Ecto neural progenitor cell (in vitro differentiated cells): ENCODE measurements at regions not wholly inside any gene's neighbourhood (a gene's known extent, or its start where the extent isn't known, plus 50 kb on each side); places are given as distances from the start of the nearest gene placed in this dataset.
"Not testable (repeated sequence)": the region's sequence is repeated elsewhere in the genome, so short reads cannot be mapped to it uniquely, and the experiment has no call there.

ENCODE experiments used
- DNase-seq: peaks from one replicate; pipeline ENCODE4 v3.0.0-alpha.2; 2018; ENCODE audit warnings: low spot score

- DNase-seq = no peak
Observed at GRCh38 chr20:52008874-52009273, 182.7 kb downstream of the ZFP64 start.

- DNase-seq = no peak
Observed at GRCh38 chr20:52004715-52005114, 186.9 kb downstream of the ZFP64 start.

GRCh38 chr20:52004018-52004417, 187.6 kb downstream of the ZFP64 start:
- no peak for DNase-seq

DNA sequence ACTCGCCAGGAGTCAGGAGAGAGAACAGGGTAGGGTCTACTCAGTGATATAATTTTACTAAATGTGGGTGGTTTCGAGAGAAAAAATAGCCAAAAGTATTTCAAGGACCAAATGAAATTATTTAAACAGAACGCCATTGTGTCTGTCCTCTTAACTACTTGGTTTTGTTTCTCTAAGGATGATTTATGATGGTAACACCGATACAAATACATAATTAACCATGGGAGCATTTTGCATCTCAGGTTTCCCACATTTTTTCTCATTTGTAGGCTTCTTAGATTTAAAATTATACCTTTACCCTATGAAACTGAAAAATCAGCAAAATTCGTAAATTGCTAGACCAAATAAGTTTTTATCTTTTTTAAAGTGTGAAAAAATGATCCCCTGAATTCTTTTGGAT, 188.2 kb downstream of the ZFP64 start:
- no peak for DNase-seq

DNA sequence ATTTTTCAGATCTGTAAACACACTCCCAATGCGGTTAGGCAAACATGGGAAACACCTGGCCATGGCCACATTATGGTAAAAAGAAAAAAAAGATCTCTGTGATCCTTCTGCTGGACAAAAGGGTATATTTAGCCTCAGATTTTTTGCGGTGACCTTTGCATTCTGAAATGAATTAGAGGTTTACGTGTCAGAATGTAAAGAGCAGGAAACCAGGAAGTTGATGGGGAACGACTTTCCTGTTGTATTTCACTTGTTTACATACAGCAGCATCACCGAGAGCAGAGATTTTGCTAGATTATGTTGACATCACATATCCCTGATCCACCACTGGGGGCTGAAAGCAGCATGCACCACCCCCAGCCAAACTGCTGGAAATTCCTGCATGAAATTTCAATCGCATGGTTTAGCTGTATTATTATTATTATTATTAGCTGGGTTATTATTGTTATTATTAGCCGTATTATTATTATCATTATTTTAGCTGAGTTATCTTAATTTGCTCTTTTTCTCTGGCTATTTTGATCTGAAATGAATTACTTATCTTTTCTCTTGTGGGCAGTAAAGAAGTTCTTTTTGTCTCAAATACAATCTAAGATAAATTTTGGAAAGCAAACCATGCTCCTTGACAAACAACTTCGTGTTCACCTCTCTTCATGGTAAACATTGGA, 189.4 kb downstream of the ZFP64 start:
- DNase-seq = no peak

DNA sequence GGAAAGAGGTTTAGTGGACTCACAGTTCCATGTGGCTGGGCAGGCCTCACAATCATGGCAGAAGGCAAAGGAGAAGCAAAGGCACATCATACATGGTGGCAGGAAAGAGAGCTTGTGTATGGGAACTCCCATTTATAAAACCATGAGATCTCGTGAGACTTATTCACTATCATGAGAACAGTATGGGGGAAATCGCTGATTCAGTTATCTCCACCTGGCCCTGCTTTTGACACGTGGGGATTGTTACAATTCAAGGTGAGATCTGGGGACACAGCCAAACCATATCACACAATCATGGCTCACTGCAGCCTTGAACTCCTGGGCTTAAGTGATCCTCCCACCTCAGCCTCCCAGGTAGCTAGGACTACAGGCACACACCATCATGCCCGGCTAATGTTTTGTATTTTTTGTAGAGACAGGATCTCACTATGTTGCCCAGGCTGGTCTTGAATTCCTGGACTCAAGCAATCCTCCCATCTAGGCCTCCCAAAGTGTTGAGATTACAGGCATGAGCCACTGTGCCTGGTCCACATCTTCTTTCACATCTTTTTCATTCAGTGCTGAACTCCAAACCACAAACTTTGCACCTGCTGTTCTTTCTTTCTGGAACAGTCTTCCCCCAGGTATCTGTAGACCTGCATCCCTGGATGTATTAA, 194.2 kb downstream of the ZFP64 start:
- DNase-seq = not testable (repeated sequence)

GRCh38 chr20:51995551-51995951, 193.2 kb upstream of the SALL4 start:
- no peak for DNase-seq

DNA sequence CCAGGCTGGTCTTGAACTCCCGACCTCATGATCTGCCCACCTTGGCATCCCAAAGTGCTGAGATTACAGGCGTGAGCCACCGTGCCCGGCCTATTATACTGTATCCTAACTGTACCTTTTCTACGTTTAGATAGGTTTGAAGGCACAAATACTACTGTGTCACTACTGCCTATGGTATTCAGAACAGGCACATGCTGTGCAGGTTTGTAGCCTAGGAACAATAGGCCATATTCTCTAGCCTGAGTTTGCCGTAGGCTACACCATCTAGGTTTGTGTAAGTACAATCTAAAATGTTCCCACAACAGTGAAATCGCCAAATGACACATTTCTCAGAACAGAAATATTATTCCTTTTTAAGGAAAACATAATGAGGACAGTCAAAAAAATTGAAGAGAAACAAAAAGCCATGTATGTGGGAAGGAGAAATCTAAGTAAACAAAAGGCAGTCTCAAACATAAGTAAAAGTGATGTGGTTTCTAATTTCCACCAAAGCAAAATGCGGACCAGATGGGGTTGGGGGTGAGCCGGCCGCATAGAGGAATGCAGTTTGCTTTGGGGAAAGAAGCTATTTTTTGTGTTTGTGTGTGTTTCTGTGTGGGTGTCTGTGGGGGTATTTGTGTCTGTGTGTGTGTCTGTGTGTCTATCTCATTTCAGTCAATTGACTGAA, 192.6 kb upstream of the SALL4 start:
- no peak for DNase-seq

GRCh38 chr20:51987812-51988211, 185.5 kb upstream of the SALL4 start:
- no peak for DNase-seq

- DNase-seq = no peak
Observed at GRCh38 chr20:51985013-51985415, 182.7 kb upstream of the SALL4 start.

- no peak for DNase-seq
Observed at GRCh38 chr20:51980277-51980676, 178.0 kb upstream of the SALL4 start.

DNA sequence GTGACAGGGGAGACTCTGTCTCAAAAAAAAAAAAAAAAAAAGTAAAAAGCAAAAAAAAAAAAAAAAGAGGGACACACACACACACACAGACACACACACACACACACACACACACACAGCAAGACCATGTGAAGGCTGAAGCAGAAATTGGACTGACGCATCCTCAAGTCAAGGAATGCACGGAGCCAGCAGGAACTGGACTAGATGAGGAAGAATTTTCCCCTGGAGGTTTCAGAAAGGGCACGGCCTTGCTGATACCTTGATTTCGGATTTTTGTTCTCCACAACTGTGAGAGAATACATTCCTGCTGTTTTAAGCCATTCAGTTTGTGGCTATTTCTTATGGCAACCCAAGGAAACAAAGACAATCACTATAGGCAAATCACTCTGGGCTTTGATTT, 176.9 kb upstream of the SALL4 start:
- DNase-seq = no peak

DNA sequence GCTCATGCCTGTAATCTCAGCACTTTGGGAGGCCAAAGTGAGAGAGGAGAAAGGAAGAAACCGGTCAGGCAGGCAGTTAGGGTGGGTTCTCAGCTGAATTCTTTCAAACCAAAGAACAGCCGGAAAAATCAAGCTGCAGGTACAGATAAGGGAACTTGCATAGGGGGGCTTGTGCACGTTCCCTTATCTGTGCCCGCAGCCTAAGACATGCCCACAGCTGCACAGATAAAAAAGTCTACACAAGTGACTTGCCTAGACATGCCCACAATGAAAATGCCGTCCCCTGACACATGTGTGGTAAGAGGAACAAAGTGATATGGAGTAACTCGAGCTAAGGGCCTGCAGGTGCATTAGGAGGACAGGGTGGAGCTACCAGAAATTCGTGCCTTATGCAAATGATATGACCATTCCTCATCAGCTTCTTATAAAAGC, 175.8 kb upstream of the SALL4 start:
- DNase-seq = no peak

- DNase-seq = no peak
Observed at GRCh38 chr20:51972056-51972455, 169.7 kb upstream of the SALL4 start.

DNA sequence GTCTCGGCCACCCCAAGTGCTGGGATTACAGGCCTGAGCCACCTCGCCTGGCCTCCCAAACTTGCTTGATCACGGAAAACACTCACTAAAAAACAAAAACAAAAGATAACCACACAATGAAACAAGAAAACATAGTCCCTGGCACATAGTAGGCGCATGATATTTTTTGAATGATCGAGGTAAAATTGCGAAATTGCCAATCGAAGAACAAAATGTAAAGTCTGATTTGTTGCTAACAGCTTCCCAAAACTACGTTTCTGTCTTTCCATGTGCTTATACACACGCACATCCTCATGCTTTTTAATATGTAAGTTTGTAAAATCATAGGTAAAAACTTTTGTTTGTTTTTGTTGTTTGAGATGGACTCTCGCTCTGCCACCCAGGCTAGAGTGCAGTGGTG, 168.5 kb upstream of the SALL4 start:
- DNase-seq = no peak

GRCh38 chr20:51969191-51969590, 166.9 kb upstream of the SALL4 start:
- no peak for DNase-seq

GRCh38 chr20:51968151-51968550, 165.8 kb upstream of the SALL4 start:
- DNase-seq = no peak

- peak; percentile 67 for DNase-seq
Observed at GRCh38 chr20:51966296-51966971, 164.1 kb upstream of the SALL4 start.

DNA sequence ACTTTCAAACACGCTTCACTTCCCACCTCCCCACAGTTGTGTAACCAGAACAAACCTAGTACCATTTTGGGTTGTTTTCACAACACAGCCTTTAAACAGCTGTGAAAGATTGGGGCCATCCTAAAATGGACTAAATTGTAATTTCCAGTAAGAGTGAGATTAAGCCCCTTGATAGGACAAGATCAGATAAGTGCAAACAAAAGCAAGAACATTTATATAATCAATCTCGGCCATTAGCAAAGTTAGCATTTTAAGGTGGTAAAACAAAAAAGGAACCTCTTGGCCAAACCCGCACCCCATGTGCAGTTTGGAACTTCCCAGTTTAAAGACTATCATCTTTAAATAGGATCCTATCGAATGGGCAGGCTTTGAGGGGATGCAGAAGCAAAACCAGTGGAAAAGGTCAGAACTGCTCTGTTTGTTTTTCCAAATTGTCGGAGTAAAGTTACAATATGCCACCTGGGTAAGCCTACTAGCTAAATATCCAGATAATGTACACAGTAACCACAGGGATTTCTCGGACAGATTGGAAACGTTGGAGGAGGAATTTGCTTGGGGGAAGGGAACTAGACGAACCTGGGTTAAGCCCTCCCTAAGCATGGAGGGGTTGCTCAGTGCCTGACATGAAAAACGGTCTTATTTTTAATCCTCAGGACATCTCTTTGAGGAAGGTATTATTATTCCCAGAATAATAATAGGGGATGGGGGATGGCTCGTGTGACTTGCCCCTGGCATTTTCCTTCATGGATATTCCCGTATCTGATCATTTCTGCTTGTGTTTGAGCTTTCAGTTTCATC, 159.8 kb upstream of the SALL4 start:
- no peak for DNase-seq

DNA sequence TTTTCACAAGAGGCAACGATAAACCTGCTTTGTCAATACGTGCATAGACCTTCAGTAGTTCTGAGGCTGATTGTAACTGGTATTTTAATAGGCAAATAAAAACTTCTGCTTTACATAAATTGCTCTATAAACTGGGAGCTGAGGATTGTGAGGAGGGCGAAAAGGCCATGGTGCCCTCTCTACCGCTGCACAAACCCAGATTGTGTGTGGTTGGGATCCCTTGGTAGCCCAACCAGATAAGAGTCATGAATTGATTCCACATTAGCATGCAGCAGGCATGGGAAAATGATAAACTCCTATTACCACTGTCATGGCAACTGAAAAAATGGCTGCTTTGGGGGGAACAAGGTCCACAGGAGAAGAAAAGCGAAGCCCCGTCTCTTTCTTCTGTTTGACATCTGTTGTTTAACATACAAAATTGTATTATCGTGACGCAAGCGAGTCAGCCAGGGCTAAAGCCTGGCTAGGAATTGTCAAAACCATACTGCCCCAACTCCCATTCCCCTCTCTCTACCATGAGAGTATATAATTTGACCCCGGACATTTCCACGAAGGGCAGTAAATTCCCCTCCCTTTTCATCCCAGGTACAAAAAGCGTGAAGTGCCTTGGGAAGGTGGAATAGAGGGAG, 157.8 kb upstream of the SALL4 start:
- DNase-seq = no peak

- DNase-seq = no peak
Observed at GRCh38 chr20:51959066-51959542, 156.8 kb upstream of the SALL4 start.
